IPS DF 6.9 (cell line): ENCODE measurements at regions not wholly inside any gene's neighbourhood (a gene's known extent, or its start where the extent isn't known, plus 50 kb on each side); places are given as distances from the start of the nearest gene placed in this dataset.

ENCODE experiments used
- DNase-seq: peaks from one replicate; pipeline ENCODE4 v3.0.0-alpha.2; 2013; ENCODE audit warnings: low read depth, low spot score
- H3K27ac ChIP-seq: one replicate; pipeline ENCODE4 v1.5.1; 2013; ENCODE audit warnings: low read length, control low read depth
- H3K27me3 ChIP-seq: 2 replicates; pipeline ENCODE4 v1.6.1; 2013; ENCODE audit warnings: mild to moderate bottlenecking, low read length; ENCODE audit not compliant: control insufficient read depth, insufficient read depth
- H3K36me3 ChIP-seq: 2 replicates; pipeline ENCODE4 v1.6.1; 2013; ENCODE audit warnings: low read length; ENCODE audit not compliant: control insufficient read depth, insufficient read depth
- H3K4me1 ChIP-seq: 2 replicates; pipeline ENCODE4 v1.6.1; 2013; ENCODE audit warnings: low read length; ENCODE audit not compliant: control insufficient read depth, insufficient read depth
- H3K4me3 ChIP-seq: 2 replicates; pipeline ENCODE4 v1.5.1; 2013; ENCODE audit warnings: mild to moderate bottlenecking, low read length
- H3K9me3 ChIP-seq: 2 replicates; pipeline ENCODE4 v1.6.1; 2013; ENCODE audit warnings: low read length, inconsistent platforms; ENCODE audit not compliant: control insufficient read depth, insufficient read depth
- WGBS: extraction: QIAGEN DNeasy Blood & Tissue Kit; methylation state at CpG from one replicate; pipeline ENCODE4 v1.1.7; 2013; ENCODE audit warnings: mixed read lengths, missing lambda C conversion rate; ENCODE audit not compliant: insufficient read length, insufficient coverage; 5-methylcytosine and 5-hydroxymethylcytosine counted together

DNA sequence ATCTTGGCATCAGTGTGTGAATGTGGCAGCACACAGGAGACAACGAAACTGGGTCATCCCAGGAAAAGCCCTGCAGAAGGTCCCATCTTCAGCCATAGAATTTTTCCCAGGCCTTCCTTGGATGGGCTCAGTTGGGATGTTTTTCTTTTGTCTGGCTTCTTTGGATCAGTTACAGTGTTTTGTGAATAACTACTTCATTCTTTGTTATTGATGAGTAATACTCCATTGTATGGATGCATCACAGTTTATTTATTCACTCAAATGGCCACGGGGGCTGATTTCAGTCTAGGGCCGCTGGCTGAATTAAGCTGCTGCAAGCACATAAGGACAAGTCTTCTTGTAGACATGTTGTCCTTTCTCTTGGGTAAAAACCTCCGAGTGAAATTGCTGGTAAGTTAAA, 81.3 kb upstream of the CD93 start:
- Histone ChIP-seq H3K4me1 (no peaks in the 10 kb centered on the region; the same call in 1 of the 2 replicates), H3K27ac (no peak overlapping the region), H3K36me3 (no peaks in the 10 kb centered on the region), H3K27me3 (no peaks in the 10 kb centered on the region), H3K9me3 (no peaks in the 10 kb centered on the region), H3K4me3 (no peak overlapping the region)
- WGBS, result no CpG with 5 or more reads among the region's 4 CpGs
- no peak for DNase-seq

GRCh38 chr20:23166563-23166962, 80.4 kb upstream of the CD93 start:
- no peaks in the 10 kb centered on the region for H3K9me3 ChIP-seq
- H3K36me3 ChIP-seq, result no peaks in the 10 kb centered on the region
- no CpG with 5 or more reads among the region's 7 CpGs for WGBS
- H3K4me3 ChIP-seq, result no peak overlapping the region
- no peak for DNase-seq
- no peak overlapping the region for H3K27ac ChIP-seq
- no peaks in the 10 kb centered on the region; the same call in 1 of the 2 replicates for H3K4me1 ChIP-seq
- H3K27me3 ChIP-seq, result no peaks in the 10 kb centered on the region

- Histone ChIP-seq H3K36me3 (no peaks in the 10 kb centered on the region), H3K27me3 (no peaks in the 10 kb centered on the region), H3K4me3 (no peak overlapping the region), H3K27ac (no peak overlapping the region), H3K4me1 (peaks cover 3% of the 10 kb centered on the region; the same call in 1 of the 2 replicates), H3K9me3 (no peaks in the 10 kb centered on the region)
- DNase-seq, result no peak
- no CpG with 5 or more reads among the region's 7 CpGs for WGBS
Observed at GRCh38 chr20:23165964-23166363, 79.8 kb upstream of the CD93 start.

DNA sequence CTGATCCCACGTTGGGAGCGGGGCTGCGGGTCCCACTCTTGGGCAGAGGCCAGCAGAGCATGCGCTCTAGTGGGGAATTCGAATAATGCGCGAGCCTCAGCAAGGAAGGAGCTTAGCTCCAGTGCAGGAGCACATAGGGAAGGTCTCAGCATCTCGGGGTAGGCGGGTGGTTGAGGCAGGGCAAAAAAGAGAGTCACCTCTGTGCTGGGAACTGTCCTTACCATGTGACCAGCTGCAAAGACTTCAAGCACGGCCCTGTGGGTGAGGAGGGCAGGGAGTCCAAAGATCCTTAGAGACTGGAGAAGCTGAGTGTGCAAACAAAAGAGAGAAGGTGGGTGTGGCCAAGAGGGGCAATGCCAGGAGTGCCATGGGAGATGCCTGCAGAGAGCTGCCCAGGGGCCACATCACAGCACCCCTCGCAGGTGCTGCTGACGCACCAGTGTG, 79.2 kb upstream of the CD93 start:
- no peak overlapping the region for H3K27ac ChIP-seq
- no CpG with 5 or more reads among the region's 12 CpGs for WGBS
- no peaks in the 10 kb centered on the region for H3K36me3 ChIP-seq
- H3K4me1 ChIP-seq, result peaks cover 3% of the 10 kb centered on the region; the same call in 1 of the 2 replicates
- H3K9me3 ChIP-seq, result no peaks in the 10 kb centered on the region
- no peak overlapping the region for H3K4me3 ChIP-seq
- DNase-seq, result no peak
- H3K27me3 ChIP-seq, result no peaks in the 10 kb centered on the region

DNA sequence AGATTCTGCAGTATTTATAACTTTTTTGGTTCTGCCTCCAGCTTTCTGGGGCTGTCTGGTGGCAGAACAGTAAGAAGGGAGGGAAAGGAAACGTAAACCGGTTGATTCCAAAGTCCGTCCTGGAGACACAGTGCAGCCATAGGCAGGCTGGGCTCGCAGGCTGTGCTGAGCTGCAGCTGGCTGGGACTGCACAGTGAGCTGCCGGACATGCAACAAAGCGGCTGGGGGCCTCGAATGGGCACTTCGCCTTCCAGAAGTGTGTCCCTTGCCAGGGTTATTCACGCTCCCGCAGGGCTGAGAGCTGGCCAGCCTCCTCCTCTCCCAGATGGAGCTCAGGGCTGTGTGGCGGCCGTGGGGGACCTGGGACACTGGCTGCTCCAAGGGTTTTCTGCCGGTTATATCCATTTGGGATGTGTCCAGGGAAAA, 78.1 kb upstream of the CD93 start:
- Histone ChIP-seq H3K27ac (no peak overlapping the region), H3K4me3 (no peak overlapping the region), H3K36me3 (no peaks in the 10 kb centered on the region), H3K27me3 (no peaks in the 10 kb centered on the region), H3K4me1 (peaks cover 3% of the 10 kb centered on the region; the same call in 1 of the 2 replicates), H3K9me3 (no peaks in the 10 kb centered on the region)
- WGBS, result no CpG with 5 or more reads among the region's 13 CpGs
- no peak for DNase-seq

- Histone ChIP-seq H3K27me3 (no peaks in the 10 kb centered on the region), H3K4me1 (peaks cover 3% of the 10 kb centered on the region; the same call in 1 of the 2 replicates), H3K9me3 (no peaks in the 10 kb centered on the region), H3K27ac (no peak overlapping the region), H3K36me3 (no peaks in the 10 kb centered on the region), H3K4me3 (no peak overlapping the region)
- no CpG with 5 or more reads among the region's 6 CpGs for whole genome bisulfite sequencing
- no peak for DNase-seq
Observed at GRCh38 chr20:23163562-23163961, 77.4 kb upstream of the CD93 start.

- no peaks in the 10 kb centered on the region for H3K9me3 ChIP-seq
- no peak overlapping the region for H3K4me3 ChIP-seq
- WGBS, result no CpG with 5 or more reads among the region's 5 CpGs
- no peak for DNase-seq
- no peaks in the 10 kb centered on the region for H3K36me3 ChIP-seq
- H3K27ac ChIP-seq, result no peak overlapping the region
- H3K27me3 ChIP-seq, result no peaks in the 10 kb centered on the region
- peaks cover 3% of the 10 kb centered on the region; the same call in 1 of the 2 replicates for H3K4me1 ChIP-seq
Observed at GRCh38 chr20:23162887-23163286, 76.8 kb upstream of the CD93 start.

- Histone ChIP-seq H3K9me3 (no peaks in the 10 kb centered on the region), H3K27ac (no peak overlapping the region), H3K27me3 (no peaks in the 10 kb centered on the region), H3K4me3 (no peak overlapping the region), H3K4me1 (peaks cover 3% of the 10 kb centered on the region; the same call in 1 of the 2 replicates), H3K36me3 (no peaks in the 10 kb centered on the region)
- WGBS, result no CpG with 5 or more reads among the region's 12 CpGs
- no peak for DNase-seq
Observed at GRCh38 chr20:23161968-23162696, 76.0 kb upstream of the CD93 start.

DNA sequence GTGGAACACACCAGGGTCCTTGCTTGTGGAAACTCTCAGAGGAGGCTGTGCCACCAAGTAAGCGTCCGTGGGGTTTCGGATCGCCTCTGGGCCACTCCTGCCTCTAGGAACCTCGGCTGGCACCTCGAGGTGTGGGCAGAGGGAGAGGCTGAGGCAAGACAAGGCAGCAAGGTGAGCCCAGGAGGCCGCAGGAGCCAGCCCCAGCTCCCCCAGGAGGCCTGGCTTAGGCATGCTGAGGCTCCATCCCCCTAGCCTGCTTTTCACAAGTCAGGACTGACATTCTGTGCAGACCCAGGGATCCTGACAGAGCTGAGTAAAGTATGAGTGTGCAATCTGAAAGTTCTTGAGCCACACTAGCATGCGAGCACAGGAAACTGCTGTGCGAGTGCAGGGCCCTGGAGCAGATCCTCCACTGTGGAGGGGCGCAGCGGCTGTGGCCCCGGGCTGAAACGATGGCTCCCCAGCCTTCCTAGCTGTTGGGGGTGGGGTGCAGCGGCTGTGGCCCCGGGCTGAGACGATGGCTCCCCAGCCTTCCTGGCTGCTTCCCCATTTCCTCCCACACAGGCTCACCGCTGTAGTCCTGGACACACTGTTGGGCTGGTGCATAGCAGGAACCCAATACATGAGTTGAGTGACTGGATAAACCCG, 75.2 kb upstream of the CD93 start:
- DNase-seq, result no peak

GRCh38 chr20:23160536-23161243, 74.6 kb upstream of the CD93 start:
- whole genome bisulfite sequencing, result no CpG with 5 or more reads among the region's 6 CpGs
- Histone ChIP-seq H3K27ac (no peak overlapping the region), H3K27me3 (no peaks in the 10 kb centered on the region), H3K9me3 (no peaks in the 10 kb centered on the region), H3K4me1 (peaks cover 3% of the 10 kb centered on the region; the same call in 1 of the 2 replicates), H3K4me3 (no peak overlapping the region), H3K36me3 (no peaks in the 10 kb centered on the region)
- DNase-seq, result no peak

More for the DNA sequence above, 75.2 kb upstream of the CD93 start:
- Histone ChIP-seq H3K4me1 (peaks cover 3% of the 10 kb centered on the region; the same call in 1 of the 2 replicates), H3K4me3 (no peak overlapping the region), H3K36me3 (no peaks in the 10 kb centered on the region), H3K9me3 (no peaks in the 10 kb centered on the region), H3K27ac (no peak overlapping the region), H3K27me3 (no peaks in the 10 kb centered on the region)
- no CpG with 5 or more reads among the region's 18 CpGs for WGBS
